Activated CD8-positive, alpha-beta memory T cell treated with anti-CD3 and anti-CD28 coated beads, Interleukin-2, amount 50 U/mL, for 4 hours (primary cell): ENCODE measurements at regions not wholly inside any gene's neighbourhood (a gene's known extent, or its start where the extent isn't known, plus 50 kb on each side); places are given as distances from the start of the nearest gene placed in this dataset.
"Not testable (repeated sequence)": the region's sequence is repeated elsewhere in the genome, so short reads cannot be mapped to it uniquely, and the experiment has no call there.

ENCODE experiments used
- DNase-seq: peaks from one replicate; pipeline ENCODE4 v3.0.0-alpha.2; 2020

- no peak for DNase-seq
Measured at GRCh38 chr6:6993503-6994237, 114.1 kb upstream of the RREB1 start.

GRCh38 chr6:6994796-6995195 lies 113.0 kb upstream of the RREB1 start:
- no peak for DNase-seq

GRCh38 chr6:6995328-6995727 lies 112.4 kb upstream of the RREB1 start:
- no peak for DNase-seq

GRCh38 chr6:6996124-6996523 lies 111.6 kb upstream of the RREB1 start:
- DNase-seq = no peak

- no peak for DNase-seq
Measured at GRCh38 chr6:6997263-6998193, 110.2 kb upstream of the RREB1 start.

GRCh38 chr6:6998194-6998569 lies 109.6 kb upstream of the RREB1 start:
- DNase-seq = no peak

- no peak for DNase-seq
Measured at GRCh38 chr6:7000825-7001777, 106.7 kb upstream of the RREB1 start.

GRCh38 chr6:7003041-7003440 lies 104.7 kb upstream of the RREB1 start:
- no peak for DNase-seq

GRCh38 chr6:7004581-7005297 lies 103.0 kb upstream of the RREB1 start:
- DNase-seq = no peak

- DNase-seq = no peak
Measured at GRCh38 chr6:7006515-7007191, 101.1 kb upstream of the RREB1 start.

- DNase-seq = no peak
Measured at GRCh38 chr6:7008451-7008988, 99.2 kb upstream of the RREB1 start.

GRCh38 chr6:7016226-7016625 lies 91.5 kb upstream of the RREB1 start:
- DNase-seq = no peak

- DNase-seq = no peak
Measured at GRCh38 chr6:7021301-7021700, 86.5 kb upstream of the RREB1 start.

GRCh38 chr6:7025861-7026260 lies 81.9 kb upstream of the RREB1 start:
- DNase-seq = no peak

- DNase-seq = not testable (repeated sequence)
Measured at GRCh38 chr6:7028963-7029362, 78.8 kb upstream of the RREB1 start.

- not testable (repeated sequence) for DNase-seq
Measured at GRCh38 chr6:7030968-7031367, 76.8 kb upstream of the RREB1 start.

GRCh38 chr6:7033202-7033601 lies 74.6 kb upstream of the RREB1 start:
- no peak for DNase-seq

- DNase-seq = no peak
Measured at GRCh38 chr6:7034055-7034454, 73.7 kb upstream of the RREB1 start.

- no peak for DNase-seq
Measured at GRCh38 chr6:7035837-7036249, 71.9 kb upstream of the RREB1 start.

GRCh38 chr6:7041511-7042026 lies 66.2 kb upstream of the RREB1 start:
- DNase-seq = no peak

- DNase-seq = no peak
Measured at GRCh38 chr6:7042056-7042653, 65.6 kb upstream of the RREB1 start.
